PFSK-1 (cell line): ENCODE measurements at regions not wholly inside any gene's neighbourhood (a gene's known extent, or its start where the extent isn't known, plus 50 kb on each side); places are given as distances from the start of the nearest gene placed in this dataset.

Experiments used
- FOXP2 ChIP-seq: optimal IDR thresholded peaks from 2 replicates; pipeline ENCODE3; 2011; ENCODE audit warnings: borderline replicate concordance, control low read depth, inconsistent platforms; ENCODE audit not compliant: insufficient read depth; ENCODE audit errors: extremely low read length, extremely low read depth
- POLR2AphosphoS5 ChIP-seq: IDR thresholded peaks from 2 replicates; pipeline ENCODE4 v1.6.1; 2012; ENCODE audit warnings: low read depth, mild to moderate bottlenecking, control low read depth, low read length, moderate library complexity
- REST ChIP-seq, 2 experiments: IDR thresholded peaks; 2 replicates each; pipeline versions ENCODE4 v1.6.1 to v1.8.0; 2011 to 2012; ENCODE audit warnings: low read depth in 2 of 2, low read length in 2 of 2, control low read depth in 1 of 2, inconsistent platforms in 1 of 2, mild to moderate bottlenecking in 1 of 2, moderate library complexity in 1 of 2; ENCODE audit not compliant: insufficient read depth in 1 of 2
- SIN3A ChIP-seq: IDR thresholded peaks from 2 replicates; pipeline ENCODE4 v1.6.1; 2012; ENCODE audit warnings: mild to moderate bottlenecking, low read length, moderate library complexity, borderline replicate concordance; ENCODE audit not compliant: insufficient read depth
- TAF1 ChIP-seq: IDR thresholded peaks from 2 replicates; pipeline ENCODE4 v1.6.1; 2012; ENCODE audit warnings: low read length, control low read depth, borderline replicate concordance; ENCODE audit not compliant: insufficient read depth

- TF ChIP-seq TAF1 (no peak), POLR2AphosphoS5 (no peak), FOXP2 (no peak), REST (IDR thresholded peaks at IDR 0.05; ENCODE audit: insufficient read depth in 1 of 2, low read depth in 2 of 2, low read length in 2 of 2) (no peak), SIN3A (no peak)
Observed at GRCh38 chr10:2334575-2334974, 597.2 kb upstream of the ADARB2 start.

- TF ChIP-seq SIN3A = no peak
- no peak for TF ChIP-seq TAF1
- no peak for TF ChIP-seq REST (IDR thresholded peaks at IDR 0.05; ENCODE audit: insufficient read depth in 1 of 2, low read depth in 2 of 2, low read length in 2 of 2)
- TF ChIP-seq POLR2AphosphoS5 = no peak
- TF ChIP-seq FOXP2 = no peak
Observed at GRCh38 chr10:2329082-2329481, 591.8 kb upstream of the ADARB2 start.

- no peak for TF ChIP-seq TAF1
- no peak for TF ChIP-seq REST (IDR thresholded peaks at IDR 0.05; ENCODE audit: insufficient read depth in 1 of 2, low read depth in 2 of 2, low read length in 2 of 2)
- TF ChIP-seq SIN3A = no peak
- TF ChIP-seq POLR2AphosphoS5 = no peak
- no peak for TF ChIP-seq FOXP2
Observed at GRCh38 chr10:2326411-2326810, 589.1 kb upstream of the ADARB2 start.

GRCh38 chr10:2306081-2306480 lies 568.8 kb upstream of the ADARB2 start:
- no peak for TF ChIP-seq SIN3A
- no peak for TF ChIP-seq TAF1
- TF ChIP-seq POLR2AphosphoS5 = no peak
- no peak for TF ChIP-seq REST (IDR thresholded peaks at IDR 0.05; ENCODE audit: insufficient read depth in 1 of 2, low read depth in 2 of 2, low read length in 2 of 2)
- TF ChIP-seq FOXP2 = no peak

- TF ChIP-seq TAF1 (no peak), FOXP2 (no peak), SIN3A (no peak), REST (IDR thresholded peaks at IDR 0.05; ENCODE audit: insufficient read depth in 1 of 2, low read depth in 2 of 2, low read length in 2 of 2) (no peak), POLR2AphosphoS5 (no peak)
Observed at GRCh38 chr10:2303169-2303568, 565.8 kb upstream of the ADARB2 start.
